ENCODE measurements at regions not wholly inside any gene's neighbourhood (a gene's known extent, or its start where the extent isn't known, plus 50 kb on each side); places are given as distances from the start of the nearest gene placed in this dataset.

DNA sequence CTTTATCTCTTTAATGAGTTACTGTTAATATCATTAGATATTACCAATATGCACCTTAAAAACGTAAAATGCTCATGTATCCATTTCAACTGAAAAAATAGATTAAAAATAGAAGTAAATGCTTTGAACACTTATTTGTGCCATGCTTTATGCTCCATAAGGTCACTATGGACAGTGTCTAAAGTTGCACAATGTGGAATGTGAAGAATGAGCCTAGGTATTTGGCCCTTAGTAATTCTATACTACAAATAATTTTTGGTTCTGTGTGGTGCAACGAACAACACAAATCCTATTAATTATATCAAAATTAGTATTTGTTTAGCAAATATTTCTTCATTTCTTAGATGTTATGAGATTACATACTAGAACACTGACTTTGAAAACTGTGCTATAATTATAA is 469.9 kb upstream of the TUSC1 start:
- TF ChIP-seq, protein P1, sequence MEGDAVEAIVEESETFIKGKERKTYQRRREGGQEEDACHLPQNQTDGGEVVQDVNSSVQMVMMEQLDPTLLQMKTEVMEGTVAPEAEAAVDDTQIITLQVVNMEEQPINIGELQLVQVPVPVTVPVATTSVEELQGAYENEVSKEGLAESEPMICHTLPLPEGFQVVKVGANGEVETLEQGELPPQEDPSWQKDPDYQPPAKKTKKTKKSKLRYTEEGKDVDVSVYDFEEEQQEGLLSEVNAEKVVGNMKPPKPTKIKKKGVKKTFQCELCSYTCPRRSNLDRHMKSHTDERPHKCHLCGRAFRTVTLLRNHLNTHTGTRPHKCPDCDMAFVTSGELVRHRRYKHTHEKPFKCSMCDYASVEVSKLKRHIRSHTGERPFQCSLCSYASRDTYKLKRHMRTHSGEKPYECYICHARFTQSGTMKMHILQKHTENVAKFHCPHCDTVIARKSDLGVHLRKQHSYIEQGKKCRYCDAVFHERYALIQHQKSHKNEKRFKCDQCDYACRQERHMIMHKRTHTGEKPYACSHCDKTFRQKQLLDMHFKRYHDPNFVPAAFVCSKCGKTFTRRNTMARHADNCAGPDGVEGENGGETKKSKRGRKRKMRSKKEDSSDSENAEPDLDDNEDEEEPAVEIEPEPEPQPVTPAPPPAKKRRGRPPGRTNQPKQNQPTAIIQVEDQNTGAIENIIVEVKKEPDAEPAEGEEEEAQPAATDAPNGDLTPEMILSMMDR (conservative IDR thresholded peaks at IDR 0.05; ENCODE audit: low read length), result no peak
- TF ChIP-seq EZH2phosphoT487 (IDR thresholded peaks at IDR 0.05; ENCODE audit: borderline replicate concordance), result no peak
